ENCODE measurements at regions not wholly inside any gene's neighbourhood (a gene's known extent, or its start where the extent isn't known, plus 50 kb on each side); places are given as distances from the start of the nearest gene placed in this dataset.

DNA sequence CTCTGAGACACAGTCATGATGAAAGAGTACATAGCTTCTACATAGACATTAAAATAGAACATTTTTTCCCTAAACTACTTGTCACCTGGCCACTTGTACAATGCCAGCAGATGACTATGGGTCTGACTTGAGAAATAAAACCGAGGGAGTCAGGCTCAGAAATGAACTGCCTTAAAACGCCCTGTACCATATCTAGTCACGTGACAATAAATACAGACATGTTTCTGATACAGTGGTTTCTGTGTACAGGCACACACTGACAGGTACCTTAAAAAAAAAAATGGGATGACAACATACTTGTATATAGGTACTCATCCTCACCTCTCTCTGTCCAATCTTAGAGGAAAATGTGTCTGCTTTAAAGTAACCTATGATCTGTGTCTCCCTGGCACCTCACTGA lies 144.1 kb downstream of the SH3BGRL2 start:
- TF ChIP-seq, protein P1, sequence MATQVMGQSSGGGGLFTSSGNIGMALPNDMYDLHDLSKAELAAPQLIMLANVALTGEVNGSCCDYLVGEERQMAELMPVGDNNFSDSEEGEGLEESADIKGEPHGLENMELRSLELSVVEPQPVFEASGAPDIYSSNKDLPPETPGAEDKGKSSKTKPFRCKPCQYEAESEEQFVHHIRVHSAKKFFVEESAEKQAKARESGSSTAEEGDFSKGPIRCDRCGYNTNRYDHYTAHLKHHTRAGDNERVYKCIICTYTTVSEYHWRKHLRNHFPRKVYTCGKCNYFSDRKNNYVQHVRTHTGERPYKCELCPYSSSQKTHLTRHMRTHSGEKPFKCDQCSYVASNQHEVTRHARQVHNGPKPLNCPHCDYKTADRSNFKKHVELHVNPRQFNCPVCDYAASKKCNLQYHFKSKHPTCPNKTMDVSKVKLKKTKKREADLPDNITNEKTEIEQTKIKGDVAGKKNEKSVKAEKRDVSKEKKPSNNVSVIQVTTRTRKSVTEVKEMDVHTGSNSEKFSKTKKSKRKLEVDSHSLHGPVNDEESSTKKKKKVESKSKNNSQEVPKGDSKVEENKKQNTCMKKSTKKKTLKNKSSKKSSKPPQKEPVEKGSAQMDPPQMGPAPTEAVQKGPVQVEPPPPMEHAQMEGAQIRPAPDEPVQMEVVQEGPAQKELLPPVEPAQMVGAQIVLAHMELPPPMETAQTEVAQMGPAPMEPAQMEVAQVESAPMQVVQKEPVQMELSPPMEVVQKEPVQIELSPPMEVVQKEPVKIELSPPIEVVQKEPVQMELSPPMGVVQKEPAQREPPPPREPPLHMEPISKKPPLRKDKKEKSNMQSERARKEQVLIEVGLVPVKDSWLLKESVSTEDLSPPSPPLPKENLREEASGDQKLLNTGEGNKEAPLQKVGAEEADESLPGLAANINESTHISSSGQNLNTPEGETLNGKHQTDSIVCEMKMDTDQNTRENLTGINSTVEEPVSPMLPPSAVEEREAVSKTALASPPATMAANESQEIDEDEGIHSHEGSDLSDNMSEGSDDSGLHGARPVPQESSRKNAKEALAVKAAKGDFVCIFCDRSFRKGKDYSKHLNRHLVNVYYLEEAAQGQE (IDR thresholded peaks at IDR 0.05; ENCODE audit: low read depth), result no peak
- TF ChIP-seq, protein P2, sequence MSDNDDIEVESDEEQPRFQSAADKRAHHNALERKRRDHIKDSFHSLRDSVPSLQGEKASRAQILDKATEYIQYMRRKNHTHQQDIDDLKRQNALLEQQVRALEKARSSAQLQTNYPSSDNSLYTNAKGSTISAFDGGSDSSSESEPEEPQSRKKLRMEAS (IDR thresholded peaks at IDR 0.05), result no peak
- no peak for TF ChIP-seq FOXM1 (IDR thresholded peaks at IDR 0.05; ENCODE audit: borderline replicate concordance, low read depth)

All from Ishikawa (cell line).